Astrocyte of the cerebellum (primary cell): ENCODE measurements at regions not wholly inside any gene's neighbourhood (a gene's known extent, or its start where the extent isn't known, plus 50 kb on each side); places are given as distances from the start of the nearest gene placed in this dataset.

Experiments
- DNase-seq: peaks from one replicate; pipeline ENCODE4 v3.0.0-alpha.2; 2011; ENCODE audit warnings: low read depth
- H3K4me3 ChIP-seq: 2 replicates; pipeline ENCODE4 v1.5.1; 2011; ENCODE audit warnings: mild to moderate bottlenecking, low read depth, low read length, moderate library complexity
- CTCF ChIP-seq: IDR thresholded peaks from 2 replicates; pipeline ENCODE4 v1.5.1; 2012; ENCODE audit warnings: low read length, low read depth, moderate library complexity, mild to moderate bottlenecking; ENCODE audit errors: missing control alignments
- in situ Hi-C: cut with HindIII; loops from 2 replicates; pipeline ENCODE4 v1.10.0; 2017; ENCODE audit warnings: low sequenced_read_pairs

GRCh38 chr3:117409701-117410459 lies 700.3 kb downstream of the TUSC7 start:
- DNase-seq, result no peak
- H3K4me3 ChIP-seq, result no peak overlapping the region
- in situ Hi-C loops, result no loop called here
- TF ChIP-seq CTCF, result no peak

DNA sequence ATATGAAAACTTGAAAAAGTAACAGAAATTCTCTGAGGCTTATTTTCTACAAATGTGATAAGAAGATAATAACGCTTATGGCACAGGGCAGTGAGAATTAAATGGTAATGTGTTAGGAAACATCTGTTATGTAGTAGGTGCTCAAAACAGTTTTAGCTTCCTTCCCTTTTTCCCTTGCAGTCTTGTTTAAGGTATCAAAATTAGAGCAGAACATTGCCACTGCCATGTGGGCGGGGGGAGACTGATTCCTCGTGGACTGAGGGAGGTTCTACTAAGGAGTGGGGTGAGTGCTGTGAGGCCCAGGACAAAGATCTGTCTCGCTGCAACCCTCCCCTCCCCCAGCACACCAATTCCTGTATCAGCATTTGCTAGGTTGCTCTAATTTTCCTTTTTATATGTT lies 702.4 kb downstream of the TUSC7 start:
- TF ChIP-seq CTCF, result no peak
- DNase-seq, result no peak
- in situ Hi-C loops, result no loop called here
- no peak overlapping the region for H3K4me3 ChIP-seq

DNA sequence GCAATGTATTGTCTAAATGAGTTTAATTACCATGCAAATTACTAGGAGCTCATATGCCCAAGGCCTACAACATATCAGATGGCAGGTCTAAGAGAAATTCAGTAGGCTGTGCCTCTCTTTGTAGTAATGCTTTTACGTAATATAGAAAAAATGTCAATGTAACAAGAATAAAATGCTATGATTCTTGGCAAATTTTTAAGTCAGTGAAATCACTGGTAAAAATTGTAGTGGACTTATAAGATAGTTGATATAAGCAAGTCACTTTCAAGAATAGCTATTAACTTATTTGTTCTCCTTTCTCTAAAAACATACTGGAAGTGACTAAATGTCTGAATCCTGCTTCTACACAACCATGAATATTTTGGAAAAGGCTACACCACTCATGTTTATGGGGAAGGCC lies 707.8 kb downstream of the TUSC7 start:
- no peak for TF ChIP-seq CTCF
- no peak for DNase-seq
- H3K4me3 ChIP-seq, result no peak overlapping the region
- in situ Hi-C loops, result no loop called here

DNA sequence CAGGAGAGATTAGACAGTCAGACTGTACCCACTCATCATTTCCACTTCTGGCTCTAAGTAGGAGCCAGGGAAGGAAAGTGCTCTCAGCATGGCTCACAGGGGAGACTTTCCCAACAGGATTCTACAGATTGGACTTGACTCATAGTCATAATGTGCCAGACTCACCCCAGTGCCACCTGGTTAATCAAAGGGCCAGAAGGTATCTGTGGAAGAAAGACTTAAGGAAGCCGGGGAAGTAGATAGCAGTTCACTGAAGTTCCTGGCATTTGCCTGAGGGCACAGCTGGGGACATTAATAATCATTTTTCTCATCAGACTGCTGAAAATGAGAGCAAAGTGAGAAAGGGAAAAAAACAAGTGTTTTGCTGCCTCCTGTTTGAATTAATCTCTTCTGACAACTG lies 717.5 kb downstream of the TUSC7 start:
- in situ Hi-C loops, result no loop called here
- TF ChIP-seq CTCF, result no peak
- H3K4me3 ChIP-seq, result no peak overlapping the region
- no peak for DNase-seq

GRCh38 chr3:117433427-117433826 lies 723.8 kb downstream of the TUSC7 start:
- DNase-seq, result no peak
- H3K4me3 ChIP-seq, result no peak overlapping the region
- in situ Hi-C loops, result no loop called here
- TF ChIP-seq CTCF, result no peak

DNA sequence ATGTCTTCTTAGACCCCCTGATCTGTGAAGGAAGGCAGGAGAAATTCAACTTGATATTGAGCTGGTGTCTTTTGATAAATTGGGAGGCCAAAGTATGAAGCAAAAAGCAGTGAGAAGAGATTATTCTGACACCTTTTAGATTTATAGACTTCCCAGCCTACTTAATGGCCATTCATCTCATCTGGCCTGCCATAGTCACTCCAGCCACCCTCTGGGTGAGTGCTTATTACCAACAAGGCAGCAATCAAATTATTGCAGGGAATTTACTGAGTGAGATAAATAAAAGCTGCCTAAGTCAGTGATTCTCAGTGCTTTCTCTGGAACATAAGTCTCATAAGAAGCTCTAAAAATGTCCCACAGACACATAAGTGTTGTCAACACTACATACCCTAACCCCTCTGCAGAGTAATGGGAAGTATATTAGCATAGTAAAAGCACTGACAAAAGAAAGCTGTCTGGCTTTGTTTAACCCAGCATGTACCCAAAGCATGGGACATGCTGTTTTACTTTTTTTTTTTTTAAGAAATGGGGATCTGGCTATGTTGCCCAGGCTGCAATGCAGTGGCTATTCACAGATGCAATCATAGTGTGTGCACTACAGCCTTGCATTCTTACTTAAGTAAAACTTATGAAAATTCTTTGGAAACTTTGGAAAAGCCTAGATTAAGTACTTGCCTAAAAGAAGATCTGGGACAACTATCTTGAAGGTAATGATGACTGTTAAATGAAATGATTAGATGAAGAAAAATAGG lies 725.3 kb downstream of the TUSC7 start:
- no peak for DNase-seq
- H3K4me3 ChIP-seq, result no peak overlapping the region
- TF ChIP-seq CTCF, result no peak
- in situ Hi-C loops, result no loop called here
